GM23338 (cell line): ENCODE measurements at regions not wholly inside any gene's neighbourhood (a gene's known extent, or its start where the extent isn't known, plus 50 kb on each side); places are given as distances from the start of the nearest gene placed in this dataset.

ENCODE experiments used
- ATAC-seq: fragments of 200-7000 bp; cut with Tn5 transposase; 3 replicates; pipeline ENCODE4 v1.9.1; 2020
- DNase-seq: peaks from one replicate; pipeline ENCODE4 v3.0.0-alpha.2; 2015; ENCODE audit warnings: low spot score
- H2AFZ ChIP-seq: fragments of 200-600 bp; sonication (generic); 2 replicates; pipeline ENCODE4 v1.8.0; 2016; ENCODE audit warnings: antibody characterized with exemption, mild to moderate bottlenecking, moderate library complexity
- H3F3A ChIP-seq: fragments of 200-600 bp; sonication (generic); replicated peaks from 2 replicates; pipeline ENCODE4 v1.8.0; 2017; ENCODE audit warnings: antibody characterized with exemption, mixed run types, low read depth
- H3K27ac ChIP-seq: fragments of 200-600 bp; sonication (generic); 2 replicates; pipeline ENCODE4 v1.6.1; 2016; ENCODE audit warnings: low read depth
- H3K27me3 ChIP-seq: fragments of 200-600 bp; sonication (generic); 2 replicates; pipeline ENCODE4 v1.8.0; 2016; ENCODE audit warnings: mild to moderate bottlenecking, mixed run types, moderate library complexity; ENCODE audit not compliant: insufficient read depth
- H3K36me3 ChIP-seq: fragments of 200-600 bp; sonication (generic); 2 replicates; pipeline ENCODE4 v1.8.0; 2016; ENCODE audit warnings: mild to moderate bottlenecking; ENCODE audit not compliant: insufficient read depth
- H3K4me1 ChIP-seq: fragments of 200-600 bp; sonication (generic); 2 replicates; pipeline ENCODE4 v1.8.0; 2016; ENCODE audit warnings: mild to moderate bottlenecking, moderate library complexity; ENCODE audit not compliant: insufficient read depth
- H3K4me2 ChIP-seq: fragments of 200-600 bp; sonication (generic); 2 replicates; pipeline ENCODE4 v1.7.1; 2017; ENCODE audit warnings: mixed run types
- H3K4me3 ChIP-seq: fragments of 200-600 bp; sonication (generic); 2 replicates; pipeline ENCODE4 v1.6.1; 2016; ENCODE audit warnings: mixed run types
- H3K79me2 ChIP-seq: fragments of 200-600 bp; sonication (generic); replicated peaks from 2 replicates; pipeline ENCODE4 v1.8.0; 2017; ENCODE audit warnings: mild to moderate bottlenecking; ENCODE audit not compliant: insufficient read depth
- H3K9me2 ChIP-seq: fragments of 200-600 bp; sonication (generic); 2 replicates; pipeline ENCODE4 v1.8.0; 2017; ENCODE audit not compliant: insufficient read depth
- H4K20me1 ChIP-seq: fragments of 200-600 bp; sonication (generic); replicated peaks from 2 replicates; pipeline ENCODE4 v1.8.0; 2017; ENCODE audit warnings: mild to moderate bottlenecking; ENCODE audit not compliant: insufficient read depth
- H3K27ac Mint-ChIP-seq: 2 replicates; pipeline ENCODE4 v1.8.0; 2020; ENCODE audit warnings: inconsistent platforms, mild to moderate bottlenecking, moderate library complexity, mixed read lengths
- H3K27me3 Mint-ChIP-seq: 3 replicates; pipeline ENCODE4 v1.8.0; 2022; ENCODE audit warnings: low read depth, mild to moderate bottlenecking, moderate library complexity, mixed read lengths, inconsistent platforms; ENCODE audit not compliant: insufficient read depth, poor library complexity
- H3K36me3 Mint-ChIP-seq: 3 replicates; pipeline ENCODE4 v1.8.0; 2021; ENCODE audit warnings: low read depth, mild to moderate bottlenecking, inconsistent platforms, moderate library complexity, mixed read lengths
- H3K4me1 Mint-ChIP-seq: 3 replicates; pipeline ENCODE4 v1.8.0; 2020; ENCODE audit warnings: mild to moderate bottlenecking, inconsistent platforms, mixed read lengths
- H3K4me3 Mint-ChIP-seq: 3 replicates; pipeline ENCODE4 v1.8.0; 2021; ENCODE audit warnings: moderate library complexity, mild to moderate bottlenecking, inconsistent platforms, mixed read lengths
- H3K9me3 Mint-ChIP-seq: 3 replicates; pipeline ENCODE4 v1.8.0; 2020; ENCODE audit warnings: moderate library complexity, mild to moderate bottlenecking, inconsistent platforms, mixed read lengths
- CREB1 ChIP-seq: fragments of 250-450 bp; sonication (Bioruptor Pico); IDR thresholded peaks from 2 replicates; pipeline ENCODE4 v1.5.0; 2020; ENCODE audit warnings: low read depth, mild to moderate bottlenecking, moderate library complexity
- EZH2phosphoT487 ChIP-seq: fragments of 200-600 bp; sonication (generic); IDR thresholded peaks from one replicate; pipeline ENCODE4 v1.8.1; 2018; ENCODE audit warnings: antibody characterized with exemption; ENCODE audit not compliant: unreplicated experiment
- JUNB ChIP-seq: IDR thresholded peaks from one replicate; pipeline ENCODE4 v1.6.1; 2016; ENCODE audit warnings: antibody characterized with exemption; ENCODE audit not compliant: unreplicated experiment
- NANOG ChIP-seq: IDR thresholded peaks from 2 replicates; pipeline ENCODE4 v1.6.1; 2016; ENCODE audit warnings: antibody characterized with exemption, borderline replicate concordance
- POLR2AphosphoS5 ChIP-seq: IDR thresholded peaks from 2 replicates; pipeline ENCODE4 v1.6.1; 2016; ENCODE audit warnings: antibody characterized with exemption, low read depth
- STAT1 ChIP-seq: IDR thresholded peaks from one replicate; pipeline ENCODE4 v1.6.1; 2016; ENCODE audit warnings: antibody characterized with exemption; ENCODE audit not compliant: unreplicated experiment
- ZNF114 ChIP-seq: fragments of 250-450 bp; sonication (Bioruptor Pico); IDR thresholded peaks from 2 replicates; pipeline ENCODE4 v1.5.0; 2020; ENCODE audit warnings: mild to moderate bottlenecking, moderate library complexity
- ZNF331 ChIP-seq: fragments of 250-450 bp; sonication (Bioruptor Pico); IDR thresholded peaks from 2 replicates; pipeline ENCODE4 v1.5.0; 2020; ENCODE audit warnings: low read depth, mild to moderate bottlenecking, moderate library complexity
- TF ChIP-seq, protein P1 (sequence below): fragments of 250-450 bp; sonication (Bioruptor Pico); IDR thresholded peaks from 2 replicates; pipeline ENCODE4 v1.5.0; 2020; ENCODE audit warnings: mild to moderate bottlenecking, moderate library complexity
- TF ChIP-seq, protein P2 (sequence below): IDR thresholded peaks from 2 replicates; pipeline ENCODE4 v1.6.1; 2016; ENCODE audit warnings: antibody characterized with exemption
- TF ChIP-seq, protein P3 (sequence below), 2 experiments: fragments of 200-600 bp in 1 of 2; sonication (generic) in 1 of 2; conservative IDR thresholded peaks; 2 replicates each; pipeline versions ENCODE4 v1.5.1 to v1.6.1; 2016 to 2017; ENCODE audit warnings: antibody characterized with exemption in 2 of 2, low read depth in 2 of 2, mild to moderate bottlenecking in 2 of 2, moderate library complexity in 1 of 2

DNA sequence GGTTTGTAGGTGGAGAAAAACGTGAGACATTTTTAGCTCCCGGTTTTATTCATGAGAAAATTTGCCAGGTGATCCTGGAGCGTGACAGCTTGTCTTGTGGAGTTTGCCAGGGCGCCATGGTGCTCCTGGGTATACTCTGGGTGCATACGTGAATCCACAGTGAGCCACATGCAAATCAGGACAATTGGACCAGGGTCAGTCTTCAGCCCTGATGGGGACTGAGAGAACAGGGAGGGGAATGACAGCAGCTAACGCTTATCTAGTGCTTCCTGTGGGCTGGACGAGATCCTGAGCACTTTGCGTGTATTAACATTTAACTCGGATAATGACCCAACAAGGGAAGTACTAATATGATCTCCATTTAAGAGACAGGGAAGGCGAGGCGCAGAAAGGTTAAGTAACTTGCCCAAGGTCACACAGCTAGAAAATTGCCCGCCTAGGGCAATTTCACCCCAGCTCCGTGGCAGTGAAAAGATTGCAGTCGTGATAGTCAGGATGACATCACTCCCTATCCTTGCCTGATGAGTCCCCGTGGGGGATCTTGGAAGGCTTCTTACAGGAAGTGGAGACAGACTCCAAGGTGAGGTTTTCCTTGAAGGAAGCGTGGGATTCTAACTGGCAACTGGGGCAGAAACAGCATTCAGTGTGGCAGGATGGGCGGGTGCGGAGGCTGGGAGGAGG lies 118.4 kb upstream of the NCOR2 start (continued):
- TF ChIP-seq, protein P1, sequence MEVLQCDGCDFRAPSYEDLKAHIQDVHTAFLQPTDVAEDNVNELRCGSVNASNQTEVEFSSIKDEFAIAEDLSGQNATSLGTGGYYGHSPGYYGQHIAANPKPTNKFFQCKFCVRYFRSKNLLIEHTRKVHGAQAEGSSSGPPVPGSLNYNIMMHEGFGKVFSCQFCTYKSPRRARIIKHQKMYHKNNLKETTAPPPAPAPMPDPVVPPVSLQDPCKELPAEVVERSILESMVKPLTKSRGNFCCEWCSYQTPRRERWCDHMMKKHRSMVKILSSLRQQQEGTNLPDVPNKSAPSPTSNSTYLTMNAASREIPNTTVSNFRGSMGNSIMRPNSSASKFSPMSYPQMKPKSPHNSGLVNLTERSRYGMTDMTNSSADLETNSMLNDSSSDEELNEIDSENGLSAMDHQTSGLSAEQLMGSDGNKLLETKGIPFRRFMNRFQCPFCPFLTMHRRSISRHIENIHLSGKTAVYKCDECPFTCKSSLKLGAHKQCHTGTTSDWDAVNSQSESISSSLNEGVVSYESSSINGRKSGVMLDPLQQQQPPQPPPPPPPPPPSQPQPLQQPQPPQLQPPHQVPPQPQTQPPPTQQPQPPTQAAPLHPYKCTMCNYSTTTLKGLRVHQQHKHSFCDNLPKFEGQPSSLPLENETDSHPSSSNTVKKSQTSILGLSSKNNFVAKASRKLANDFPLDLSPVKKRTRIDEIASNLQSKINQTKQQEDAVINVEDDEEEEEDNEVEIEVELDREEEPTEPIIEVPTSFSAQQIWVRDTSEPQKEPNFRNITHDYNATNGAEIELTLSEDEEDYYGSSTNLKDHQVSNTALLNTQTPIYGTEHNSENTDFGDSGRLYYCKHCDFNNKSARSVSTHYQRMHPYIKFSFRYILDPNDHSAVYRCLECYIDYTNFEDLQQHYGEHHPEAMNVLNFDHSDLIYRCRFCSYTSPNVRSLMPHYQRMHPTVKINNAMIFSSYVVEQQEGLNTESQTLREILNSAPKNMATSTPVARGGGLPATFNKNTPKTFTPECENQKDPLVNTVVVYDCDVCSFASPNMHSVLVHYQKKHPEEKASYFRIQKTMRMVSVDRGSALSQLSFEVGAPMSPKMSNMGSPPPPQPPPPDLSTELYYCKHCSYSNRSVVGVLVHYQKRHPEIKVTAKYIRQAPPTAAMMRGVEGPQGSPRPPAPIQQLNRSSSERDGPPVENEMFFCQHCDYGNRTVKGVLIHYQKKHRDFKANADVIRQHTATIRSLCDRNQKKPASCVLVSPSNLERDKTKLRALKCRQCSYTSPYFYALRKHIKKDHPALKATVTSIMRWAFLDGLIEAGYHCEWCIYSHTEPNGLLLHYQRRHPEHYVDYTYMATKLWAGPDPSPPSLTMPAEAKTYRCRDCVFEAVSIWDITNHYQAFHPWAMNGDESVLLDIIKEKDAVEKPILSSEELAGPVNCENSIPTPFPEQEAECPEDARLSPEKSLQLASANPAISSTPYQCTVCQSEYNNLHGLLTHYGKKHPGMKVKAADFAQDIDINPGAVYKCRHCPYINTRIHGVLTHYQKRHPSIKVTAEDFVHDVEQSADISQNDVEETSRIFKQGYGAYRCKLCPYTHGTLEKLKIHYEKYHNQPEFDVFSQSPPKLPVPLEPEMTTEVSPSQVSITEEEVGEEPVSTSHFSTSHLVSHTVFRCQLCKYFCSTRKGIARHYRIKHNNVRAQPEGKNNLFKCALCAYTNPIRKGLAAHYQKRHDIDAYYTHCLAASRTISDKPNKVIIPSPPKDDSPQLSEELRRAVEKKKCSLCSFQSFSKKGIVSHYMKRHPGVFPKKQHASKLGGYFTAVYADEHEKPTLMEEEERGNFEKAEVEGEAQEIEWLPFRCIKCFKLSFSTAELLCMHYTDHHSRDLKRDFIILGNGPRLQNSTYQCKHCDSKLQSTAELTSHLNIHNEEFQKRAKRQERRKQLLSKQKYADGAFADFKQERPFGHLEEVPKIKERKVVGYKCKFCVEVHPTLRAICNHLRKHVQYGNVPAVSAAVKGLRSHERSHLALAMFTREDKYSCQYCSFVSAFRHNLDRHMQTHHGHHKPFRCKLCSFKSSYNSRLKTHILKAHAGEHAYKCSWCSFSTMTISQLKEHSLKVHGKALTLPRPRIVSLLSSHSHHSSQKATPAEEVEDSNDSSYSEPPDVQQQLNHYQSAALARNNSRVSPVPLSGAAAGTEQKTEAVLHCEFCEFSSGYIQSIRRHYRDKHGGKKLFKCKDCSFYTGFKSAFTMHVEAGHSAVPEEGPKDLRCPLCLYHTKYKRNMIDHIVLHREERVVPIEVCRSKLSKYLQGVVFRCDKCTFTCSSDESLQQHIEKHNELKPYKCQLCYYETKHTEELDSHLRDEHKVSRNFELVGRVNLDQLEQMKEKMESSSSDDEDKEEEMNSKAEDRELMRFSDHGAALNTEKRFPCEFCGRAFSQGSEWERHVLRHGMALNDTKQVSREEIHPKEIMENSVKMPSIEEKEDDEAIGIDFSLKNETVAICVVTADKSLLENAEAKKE (CRISPR knock-in tag): no peak
- no peak for TF ChIP-seq ZNF331
- TF ChIP-seq, protein P2, sequence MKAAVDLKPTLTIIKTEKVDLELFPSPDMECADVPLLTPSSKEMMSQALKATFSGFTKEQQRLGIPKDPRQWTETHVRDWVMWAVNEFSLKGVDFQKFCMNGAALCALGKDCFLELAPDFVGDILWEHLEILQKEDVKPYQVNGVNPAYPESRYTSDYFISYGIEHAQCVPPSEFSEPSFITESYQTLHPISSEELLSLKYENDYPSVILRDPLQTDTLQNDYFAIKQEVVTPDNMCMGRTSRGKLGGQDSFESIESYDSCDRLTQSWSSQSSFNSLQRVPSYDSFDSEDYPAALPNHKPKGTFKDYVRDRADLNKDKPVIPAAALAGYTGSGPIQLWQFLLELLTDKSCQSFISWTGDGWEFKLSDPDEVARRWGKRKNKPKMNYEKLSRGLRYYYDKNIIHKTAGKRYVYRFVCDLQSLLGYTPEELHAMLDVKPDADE: no peak
- no peak for TF ChIP-seq CREB1
- TF ChIP-seq EZH2phosphoT487: no peak
- no peak for TF ChIP-seq STAT1
- no peak for TF ChIP-seq POLR2AphosphoS5

DNA sequence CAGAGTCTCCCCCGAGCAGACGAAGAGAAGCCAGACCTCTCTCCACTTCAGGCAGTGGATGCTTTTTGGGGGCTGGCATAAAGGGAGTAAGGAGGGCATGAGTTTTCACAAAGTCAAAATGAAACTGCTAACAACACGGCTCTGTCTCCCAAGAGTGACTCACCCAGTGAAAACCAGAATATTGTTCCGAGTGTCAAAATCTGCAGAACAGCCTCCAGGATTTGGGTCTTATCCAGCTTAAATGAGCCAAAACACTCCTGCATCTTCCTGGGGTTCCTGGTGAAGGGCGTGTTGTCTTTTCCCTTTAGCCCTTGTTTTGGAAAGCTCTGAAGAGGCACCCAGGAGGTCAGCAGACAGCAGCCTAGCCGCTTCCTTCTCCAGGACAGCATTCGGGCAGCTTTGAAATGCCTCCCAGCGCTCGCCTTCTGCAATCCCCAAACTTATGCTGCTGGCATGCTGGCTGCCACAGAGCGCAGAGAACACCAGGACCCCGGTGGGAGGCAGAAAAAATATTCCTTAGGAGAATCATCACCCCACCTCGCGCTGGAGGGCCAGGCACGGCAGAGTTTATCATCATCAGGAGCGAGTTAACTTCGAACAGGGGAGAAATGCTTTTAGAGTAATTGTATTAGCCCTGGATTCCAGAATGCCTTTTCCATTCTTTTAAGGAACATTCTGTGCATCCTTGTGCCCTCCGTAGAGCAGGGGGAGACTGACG lies 117.7 kb upstream of the NCOR2 start:
- Mint-ChIP-seq H3K4me1 (peaks cover 47% of the 10 kb centered on the region), H3K36me3 (no peaks in the 10 kb centered on the region), H3K4me3 (no peak overlapping the region), H3K27me3 (peaks cover 7% of the 10 kb centered on the region), H3K27ac (no peak overlapping the region), H3K9me3 (no peaks in the 10 kb centered on the region)
- Histone ChIP-seq H3K4me3 (no peak overlapping the region), H3K36me3 (no peaks in the 10 kb centered on the region), H3F3A (no peaks in the 10 kb centered on the region), H2AFZ (no peak overlapping the region), H3K27ac (no peak overlapping the region), H3K27me3 (no peaks in the 10 kb centered on the region), H3K79me2 (no peaks in the 10 kb centered on the region), H3K4me2 (no peak overlapping the region), H3K4me1 (peaks cover 5% of the 10 kb centered on the region; the same call in 1 of the 2 replicates), H4K20me1 (no peaks in the 10 kb centered on the region), H3K9me2 (no peaks in the 10 kb centered on the region)
- no peak for DNase-seq
- ATAC-seq: no peak
- TF ChIP-seq NANOG: no peak
- TF ChIP-seq ZNF114 (CRISPR knock-in tag): no peak
- TF ChIP-seq ZNF331: no peak
- no peak for TF ChIP-seq EZH2phosphoT487
- TF ChIP-seq STAT1: no peak
- no peak for TF ChIP-seq CREB1
- TF ChIP-seq JUNB: no peak
- TF ChIP-seq, protein P3, sequence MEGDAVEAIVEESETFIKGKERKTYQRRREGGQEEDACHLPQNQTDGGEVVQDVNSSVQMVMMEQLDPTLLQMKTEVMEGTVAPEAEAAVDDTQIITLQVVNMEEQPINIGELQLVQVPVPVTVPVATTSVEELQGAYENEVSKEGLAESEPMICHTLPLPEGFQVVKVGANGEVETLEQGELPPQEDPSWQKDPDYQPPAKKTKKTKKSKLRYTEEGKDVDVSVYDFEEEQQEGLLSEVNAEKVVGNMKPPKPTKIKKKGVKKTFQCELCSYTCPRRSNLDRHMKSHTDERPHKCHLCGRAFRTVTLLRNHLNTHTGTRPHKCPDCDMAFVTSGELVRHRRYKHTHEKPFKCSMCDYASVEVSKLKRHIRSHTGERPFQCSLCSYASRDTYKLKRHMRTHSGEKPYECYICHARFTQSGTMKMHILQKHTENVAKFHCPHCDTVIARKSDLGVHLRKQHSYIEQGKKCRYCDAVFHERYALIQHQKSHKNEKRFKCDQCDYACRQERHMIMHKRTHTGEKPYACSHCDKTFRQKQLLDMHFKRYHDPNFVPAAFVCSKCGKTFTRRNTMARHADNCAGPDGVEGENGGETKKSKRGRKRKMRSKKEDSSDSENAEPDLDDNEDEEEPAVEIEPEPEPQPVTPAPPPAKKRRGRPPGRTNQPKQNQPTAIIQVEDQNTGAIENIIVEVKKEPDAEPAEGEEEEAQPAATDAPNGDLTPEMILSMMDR (conservative IDR thresholded peaks at IDR 0.05; ENCODE audit: low read depth in 2 of 2): no peak
- TF ChIP-seq POLR2AphosphoS5: no peak
